HG03108 (cell line): ENCODE measurements at regions not wholly inside any gene's neighbourhood (a gene's known extent, or its start where the extent isn't known, plus 50 kb on each side); places are given as distances from the start of the nearest gene placed in this dataset.

Experiments
- ATAC-seq: cut with Tn5 transposase; IDR thresholded peaks from one replicate; pipeline ENCODE4 v1.9.1; 2021; ENCODE audit warnings: moderate library complexity; ENCODE audit not compliant: unreplicated experiment

DNA sequence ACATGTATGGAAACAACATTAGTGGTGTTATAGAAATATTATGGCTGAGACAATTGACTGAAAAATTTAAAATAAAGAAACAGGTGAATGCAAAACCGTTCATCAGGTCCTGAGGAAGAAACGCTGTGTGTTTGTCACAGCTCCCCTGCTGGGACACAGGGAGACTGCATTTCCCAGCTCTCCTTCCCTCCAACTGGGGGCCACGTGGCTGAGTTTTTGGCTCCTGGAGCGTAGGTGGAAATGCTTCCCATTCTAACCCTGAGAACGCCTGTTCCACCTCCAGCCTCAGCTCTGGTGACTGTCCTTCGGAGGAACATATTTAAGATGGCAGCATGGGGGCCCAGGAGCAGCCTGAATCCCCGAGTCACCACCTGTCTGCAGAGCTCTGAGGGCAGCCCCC is 398.6 kb downstream of the BRD1 start:
- no peak for ATAC-seq

DNA sequence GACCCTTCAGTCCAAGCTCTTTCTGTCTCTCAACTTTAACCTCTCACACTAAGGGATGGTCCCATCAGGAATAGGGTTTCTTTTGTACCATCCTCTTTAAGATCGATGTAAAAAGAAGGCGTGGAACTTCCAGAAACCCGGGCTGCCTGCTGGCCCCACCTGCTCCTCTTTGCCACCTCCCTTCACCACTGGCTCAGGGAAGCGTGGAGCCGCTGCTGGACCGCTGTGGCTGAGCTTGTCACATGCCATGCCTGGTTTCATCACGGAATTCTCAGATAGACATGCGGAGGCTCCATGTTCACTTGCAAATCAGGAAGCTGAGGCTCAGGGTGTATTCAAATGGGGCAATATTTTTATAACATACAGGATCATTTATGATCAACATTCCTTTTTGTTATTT is 399.7 kb downstream of the BRD1 start:
- no peak for ATAC-seq

DNA sequence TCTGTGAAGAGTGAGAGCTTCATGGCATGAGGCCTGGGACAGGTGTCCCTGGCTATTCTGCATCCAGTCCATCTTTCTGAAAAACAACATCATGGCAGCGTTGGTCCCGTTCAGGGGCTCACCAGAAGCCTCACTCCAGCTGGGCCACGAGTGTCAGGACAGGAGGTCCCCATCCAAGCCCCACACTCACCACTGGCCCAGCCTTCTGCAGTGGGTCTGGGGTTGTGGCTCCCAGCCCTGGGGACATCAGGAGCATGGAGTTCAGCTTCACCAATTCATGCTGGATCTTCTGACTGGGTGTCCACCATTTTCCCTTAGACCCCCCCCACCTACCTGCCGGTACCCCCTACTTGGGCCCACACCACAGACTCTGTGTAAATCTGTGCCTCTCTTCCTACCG is 400.3 kb downstream of the BRD1 start:
- no peak for ATAC-seq

DNA sequence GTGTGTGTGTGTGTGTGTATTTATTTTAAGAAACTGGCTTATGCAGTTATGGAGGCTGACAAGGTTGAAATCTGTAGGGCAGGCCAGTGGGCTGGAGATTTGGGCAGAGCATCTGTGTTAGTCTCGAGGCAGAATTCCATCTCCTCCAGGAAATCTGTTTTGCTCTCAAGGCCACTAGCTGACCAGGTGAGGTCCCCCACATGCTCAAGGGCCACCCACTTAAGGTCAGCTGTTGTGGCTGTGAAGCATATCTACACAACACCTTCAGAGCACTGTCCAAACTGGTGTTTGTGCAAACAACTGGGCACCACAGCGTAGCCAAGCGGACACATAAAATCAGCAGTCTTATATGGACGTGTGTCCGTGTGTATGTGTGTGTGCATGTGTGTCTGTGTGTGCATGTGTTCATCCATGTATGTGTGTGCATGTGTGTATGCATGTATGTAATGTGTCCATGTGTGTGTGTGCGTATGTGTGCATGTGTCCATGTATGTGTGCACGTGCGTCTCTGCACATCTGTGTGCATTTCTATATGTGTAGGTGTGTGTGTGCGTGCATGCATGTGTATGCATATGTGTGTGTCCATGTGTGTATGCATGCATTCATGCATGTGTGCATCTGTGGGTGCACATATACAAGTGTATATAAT is 400.9 kb downstream of the BRD1 start:
- no peak for ATAC-seq

DNA sequence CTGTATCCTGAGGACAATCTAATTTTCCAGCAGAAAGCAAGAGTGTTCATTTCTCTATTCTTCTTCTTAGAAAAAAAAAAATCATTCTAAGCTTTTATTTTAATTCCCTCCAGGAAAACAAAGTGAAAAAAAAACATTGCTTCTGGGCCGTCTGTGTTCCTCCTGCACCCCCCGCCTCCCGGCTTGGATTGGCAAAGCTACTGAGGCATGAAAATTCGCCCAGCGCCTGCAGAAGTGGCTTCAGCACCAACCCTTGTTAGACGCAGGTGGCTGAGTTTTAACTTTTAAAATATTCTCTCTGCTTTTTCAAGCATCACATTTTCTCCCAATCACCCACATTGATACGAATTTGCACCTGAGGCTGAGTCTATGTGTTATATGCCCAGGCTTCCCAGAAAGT is 401.6 kb downstream of the BRD1 start:
- no peak for ATAC-seq

DNA sequence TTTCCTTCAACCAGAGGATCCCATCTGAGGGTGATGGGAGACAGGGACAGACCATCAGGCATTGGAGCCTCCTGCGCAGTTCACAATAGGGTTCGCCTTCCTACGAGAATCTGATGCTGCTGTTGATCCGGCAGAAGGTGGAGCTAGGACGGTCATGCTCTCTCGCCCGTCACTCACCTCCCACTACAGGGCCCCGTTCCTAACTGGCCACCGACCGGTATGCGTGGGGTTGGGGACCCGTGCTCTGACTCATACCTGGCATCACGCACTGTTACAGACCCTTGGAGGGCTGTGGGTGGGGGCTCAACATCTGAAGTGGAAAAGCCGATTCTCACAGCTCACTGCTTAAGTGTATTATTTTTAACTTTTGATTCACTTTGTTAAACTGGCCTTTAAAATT is 402.3 kb downstream of the BRD1 start:
- no peak for ATAC-seq

DNA sequence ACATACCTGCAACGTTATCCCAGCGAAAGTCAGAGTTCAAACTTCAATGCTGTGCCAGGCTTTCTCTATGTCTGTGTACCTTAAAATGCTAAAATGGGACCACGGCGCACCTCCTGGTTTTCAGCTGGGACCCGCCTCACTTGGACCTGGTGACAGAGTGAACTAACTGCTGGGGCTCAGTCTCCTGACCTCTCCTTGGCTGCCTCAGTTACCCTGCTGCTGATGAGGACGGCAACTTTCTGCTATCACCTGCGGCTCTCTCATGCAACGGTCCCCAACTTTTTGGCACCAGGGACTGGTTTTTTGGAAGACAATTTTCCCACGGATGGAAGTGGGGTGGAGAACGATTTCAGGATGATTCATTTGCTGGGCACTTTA is 402.8 kb downstream of the BRD1 start:
- no peak for ATAC-seq

DNA sequence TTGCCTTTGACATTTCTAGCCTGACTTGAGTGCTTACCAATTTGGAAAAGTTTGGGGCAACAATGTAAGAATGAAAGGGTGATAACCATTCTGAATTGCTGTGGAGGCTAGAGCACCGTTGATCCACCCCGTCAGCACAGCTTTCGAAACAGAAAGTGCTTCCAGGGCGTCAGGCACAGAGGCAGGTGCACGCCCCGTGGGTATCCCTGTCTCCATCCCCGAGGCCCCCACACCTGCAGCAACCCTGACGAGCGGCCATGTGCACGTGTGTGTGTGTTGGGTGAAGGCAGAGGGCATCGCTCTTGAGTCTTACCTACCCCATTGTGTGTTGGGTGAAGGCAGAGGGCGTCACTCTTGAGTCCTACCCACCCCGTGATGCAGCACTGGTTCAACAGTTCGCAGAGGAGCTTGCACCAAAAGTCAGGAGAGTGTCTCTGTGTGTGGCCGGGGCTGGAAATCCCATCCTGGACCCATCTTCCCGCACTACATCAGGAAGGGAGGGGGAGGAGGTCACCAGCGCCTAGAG is 404.5 kb downstream of the BRD1 start:
- ATAC-seq, result no peak

DNA sequence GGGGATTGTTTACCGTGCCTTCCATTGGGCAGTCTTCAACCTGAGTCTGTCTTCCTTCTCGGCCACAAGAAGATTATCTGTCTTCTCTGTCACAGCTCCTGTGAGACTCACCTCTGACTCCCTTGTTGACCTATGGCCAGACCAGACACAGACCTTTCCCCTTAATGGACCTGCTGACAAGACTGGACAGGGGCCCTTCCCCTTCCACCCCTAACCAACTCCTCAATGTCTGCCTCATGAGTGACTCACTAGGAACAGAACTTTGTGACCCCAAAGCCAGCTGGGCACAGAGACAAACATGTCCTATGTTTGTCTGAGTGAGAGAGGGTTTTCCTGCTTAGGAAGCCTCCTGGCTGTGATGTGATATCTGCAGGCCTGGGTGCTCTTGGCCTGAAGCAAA is 405.0 kb downstream of the BRD1 start:
- no peak for ATAC-seq

DNA sequence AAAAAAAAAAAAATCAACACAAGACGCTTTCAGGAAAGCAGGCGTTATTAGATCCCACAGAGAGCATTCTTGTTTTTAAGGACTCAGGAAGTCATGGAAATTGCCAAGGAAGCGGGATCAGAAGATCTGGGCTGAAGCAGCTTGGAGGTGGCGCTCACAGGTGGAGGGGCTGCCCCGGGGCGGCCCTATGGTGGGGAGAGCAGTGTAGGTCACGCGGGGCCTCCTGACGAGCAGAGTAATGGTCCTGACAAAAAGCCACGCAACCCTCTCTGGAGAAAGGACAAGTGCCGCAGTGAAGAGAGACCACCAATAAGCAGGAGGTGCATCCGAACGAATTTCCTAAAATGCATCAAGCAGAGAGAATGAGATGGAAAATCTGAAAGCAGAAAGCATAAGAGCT is 407.0 kb downstream of the BRD1 start:
- ATAC-seq, result no peak

DNA sequence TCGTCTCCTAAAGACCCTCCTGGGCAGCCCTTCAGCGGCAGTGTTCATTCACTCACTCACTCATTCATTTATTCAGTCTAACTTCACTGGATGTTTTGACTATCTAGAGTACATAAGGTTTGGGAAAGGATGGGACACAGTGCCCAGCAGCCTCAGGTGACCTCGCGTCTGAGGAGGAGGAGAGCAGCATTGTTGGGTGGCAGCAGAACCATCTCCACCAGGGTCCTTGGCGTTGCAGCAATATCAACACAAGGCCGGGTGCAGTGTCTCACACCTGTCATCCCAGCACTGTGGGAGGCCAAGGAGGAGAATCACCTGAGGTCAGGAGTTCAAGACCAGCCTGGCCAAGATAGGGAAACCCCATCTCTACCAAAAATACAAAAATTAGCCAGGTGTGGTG is 408.0 kb downstream of the BRD1 start:
- no peak for ATAC-seq

DNA sequence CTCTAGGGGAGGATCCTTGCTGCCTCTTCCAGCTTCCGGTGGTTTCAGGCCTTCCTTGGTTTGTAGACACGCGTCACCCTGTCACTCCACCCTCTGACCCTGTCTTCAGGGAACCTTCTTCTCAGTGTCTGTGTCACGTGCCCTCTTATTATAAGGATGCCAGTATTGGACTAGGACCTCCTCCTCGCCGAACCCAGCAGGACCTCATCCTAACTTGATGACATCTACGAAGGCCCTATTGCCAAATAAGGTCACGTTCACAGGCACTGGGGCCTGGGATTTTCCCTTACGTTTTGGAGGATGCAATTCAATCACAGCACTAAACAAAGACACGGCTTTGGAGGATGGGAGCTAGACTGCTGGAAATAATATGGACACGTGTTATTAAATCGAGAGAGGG is 408.7 kb downstream of the BRD1 start:
- ATAC-seq, result no peak

DNA sequence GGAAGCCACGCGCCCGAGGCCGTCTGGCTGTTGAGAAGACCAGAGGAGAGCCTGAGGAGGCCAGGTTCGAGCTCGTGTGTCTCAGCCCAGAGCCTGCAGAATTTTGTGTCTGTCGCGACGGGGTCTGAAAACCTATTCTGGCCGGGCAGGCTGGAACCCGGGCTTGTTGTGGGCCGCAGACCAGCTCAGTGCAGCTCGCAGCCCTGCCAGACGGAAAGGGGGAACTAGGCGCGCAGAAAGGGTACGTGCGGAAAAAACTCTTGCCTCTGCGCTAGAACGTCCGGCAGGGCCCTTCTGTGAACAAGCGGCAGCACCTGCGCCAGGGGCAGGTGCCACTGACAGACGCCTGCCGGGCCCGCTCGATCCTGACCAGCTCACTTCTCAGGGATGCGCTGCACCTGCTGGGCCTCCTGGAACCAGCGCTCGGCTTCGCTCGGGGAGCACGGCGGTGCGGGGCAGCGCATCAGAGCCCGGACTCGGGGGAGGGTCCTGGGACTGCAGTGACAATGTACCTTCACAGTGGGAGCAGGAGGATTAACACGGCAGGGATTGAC is 409.3 kb downstream of the BRD1 start:
- ATAC-seq, result no peak

DNA sequence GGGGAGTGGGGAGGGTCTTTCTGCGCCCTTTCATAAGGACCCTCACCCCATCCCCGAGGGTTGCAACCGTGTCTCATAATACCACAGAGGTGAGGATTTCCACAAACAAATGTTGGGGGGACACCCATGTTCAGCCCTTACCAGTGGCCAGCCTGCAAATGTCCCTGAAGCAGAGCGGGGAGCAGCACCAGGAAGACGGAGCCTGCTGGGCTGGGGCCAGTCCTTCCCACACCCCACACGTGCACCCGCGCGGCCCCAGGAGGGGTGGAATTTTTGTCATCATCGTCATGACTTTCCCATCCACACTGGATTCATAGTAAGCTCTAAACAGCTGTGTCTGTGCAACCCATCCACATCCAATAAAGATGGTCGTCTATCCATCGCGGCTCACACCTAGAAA is 409.8 kb downstream of the BRD1 start:
- ATAC-seq, result no peak

DNA sequence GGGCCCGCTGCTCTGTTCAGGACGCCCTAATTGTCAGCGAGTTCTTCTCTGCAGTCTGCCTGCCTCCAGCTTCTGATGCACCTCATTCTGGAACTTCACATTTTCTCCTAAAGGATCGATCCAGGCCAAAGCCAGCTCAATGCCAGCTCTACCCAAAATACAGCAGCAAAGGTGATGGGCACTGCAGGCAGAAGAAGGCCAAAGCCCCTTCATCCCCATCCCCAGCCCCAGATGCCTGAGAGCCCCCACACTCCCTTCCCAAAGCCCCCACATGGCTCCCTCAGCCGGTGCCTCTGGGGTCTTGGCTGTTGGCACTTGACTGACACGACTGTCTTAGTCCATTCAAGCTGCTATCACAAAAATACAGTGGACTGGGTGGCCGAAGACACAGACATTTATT is 410.3 kb downstream of the BRD1 start:
- no peak for ATAC-seq

DNA sequence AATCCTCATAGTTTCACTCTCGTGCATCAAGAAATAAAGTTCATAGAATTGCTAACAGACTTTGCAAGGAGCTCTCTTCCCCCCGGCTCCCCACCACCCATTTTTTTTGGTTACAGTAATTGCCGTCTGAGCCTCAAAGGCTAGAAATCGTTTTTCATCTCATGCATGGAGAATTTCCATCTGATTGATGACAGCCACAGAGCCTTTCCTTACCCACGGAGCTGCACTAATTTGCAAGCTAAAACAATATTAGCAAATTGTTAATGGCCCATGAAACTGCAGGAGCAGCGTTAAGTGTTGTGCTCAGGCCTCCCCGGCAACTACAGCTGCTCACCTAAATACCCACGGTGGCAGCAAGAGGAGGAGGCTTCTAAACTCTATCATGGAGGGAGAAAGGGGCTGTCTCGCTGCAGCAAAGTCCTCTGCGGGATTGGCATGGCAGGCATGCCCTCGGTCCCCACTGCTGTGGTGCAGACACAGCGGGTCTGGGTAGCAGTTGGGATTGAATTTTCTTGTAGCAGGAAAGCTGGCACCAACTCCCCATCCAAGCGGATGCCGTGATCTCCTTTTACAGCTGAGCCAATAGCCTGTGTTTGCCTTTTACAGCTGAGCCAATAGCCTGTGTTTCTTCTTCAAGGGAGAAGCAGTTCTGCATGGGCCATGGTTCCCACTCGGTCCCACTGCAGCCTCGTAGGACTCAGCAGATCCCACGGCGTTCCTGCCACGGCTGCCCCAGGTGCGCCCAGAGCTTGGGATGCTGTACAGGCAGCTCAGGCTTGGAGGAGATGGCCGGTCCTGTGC is 412.3 kb downstream of the BRD1 start:
- ATAC-seq, result no peak

DNA sequence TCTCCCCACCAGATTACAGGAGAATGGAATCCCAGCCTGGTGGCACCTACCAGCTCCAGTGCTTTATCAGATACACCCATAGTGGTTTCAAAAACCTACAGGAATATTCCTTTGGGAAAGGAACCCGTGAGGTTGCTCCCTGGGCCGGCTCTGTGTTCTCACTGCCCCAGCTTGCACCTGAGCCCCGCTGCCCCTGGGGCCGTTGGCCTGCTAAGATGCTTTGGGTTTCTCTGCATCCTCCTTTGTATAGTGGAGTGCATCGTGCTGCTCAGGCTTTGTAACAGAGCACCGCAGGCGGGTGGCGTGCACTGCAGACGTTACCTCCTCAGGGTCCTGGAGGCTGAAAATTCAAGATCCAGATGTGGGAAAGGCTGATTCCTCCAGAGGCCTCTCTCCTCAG is 414.1 kb downstream of the BRD1 start:
- no peak for ATAC-seq

DNA sequence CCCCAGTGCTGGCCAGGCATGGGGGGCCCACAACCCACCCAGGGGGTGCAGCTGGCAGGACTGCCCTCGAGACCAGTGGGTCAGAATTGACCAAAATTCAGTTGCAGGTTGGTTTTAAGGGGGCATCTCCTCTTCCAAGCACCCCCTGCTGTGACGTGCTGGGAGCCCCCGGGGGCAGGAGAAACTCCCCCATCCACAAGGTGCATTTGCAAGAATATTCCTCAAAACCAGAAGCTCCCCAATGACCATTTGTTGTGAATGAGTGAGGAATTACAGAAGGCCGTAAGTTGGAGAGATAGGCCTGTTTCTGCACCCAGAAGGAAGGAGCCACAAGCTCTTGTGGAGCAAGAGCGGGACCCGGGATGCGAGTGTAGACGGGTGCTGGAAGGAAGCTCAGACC is 414.5 kb downstream of the BRD1 start:
- ATAC-seq, result no peak

DNA sequence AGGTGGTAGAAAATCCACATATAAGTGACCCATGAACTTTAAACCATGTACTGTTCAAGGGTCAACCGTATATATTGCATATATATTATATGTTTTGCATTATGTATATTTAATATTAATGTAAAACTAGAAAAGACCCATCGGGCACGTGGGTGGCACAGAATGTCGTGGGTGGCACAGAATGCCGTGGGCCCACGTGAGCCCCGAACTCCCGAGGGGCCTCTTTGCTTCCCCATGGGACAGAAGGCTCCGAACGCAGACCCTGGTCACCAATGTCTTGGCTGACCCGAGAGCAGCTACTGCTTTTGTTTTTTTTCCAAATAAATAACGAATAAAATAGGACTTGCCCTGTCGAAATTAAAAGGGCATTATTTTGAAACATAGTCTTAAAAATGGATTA is 415.4 kb downstream of the BRD1 start:
- no peak for ATAC-seq

DNA sequence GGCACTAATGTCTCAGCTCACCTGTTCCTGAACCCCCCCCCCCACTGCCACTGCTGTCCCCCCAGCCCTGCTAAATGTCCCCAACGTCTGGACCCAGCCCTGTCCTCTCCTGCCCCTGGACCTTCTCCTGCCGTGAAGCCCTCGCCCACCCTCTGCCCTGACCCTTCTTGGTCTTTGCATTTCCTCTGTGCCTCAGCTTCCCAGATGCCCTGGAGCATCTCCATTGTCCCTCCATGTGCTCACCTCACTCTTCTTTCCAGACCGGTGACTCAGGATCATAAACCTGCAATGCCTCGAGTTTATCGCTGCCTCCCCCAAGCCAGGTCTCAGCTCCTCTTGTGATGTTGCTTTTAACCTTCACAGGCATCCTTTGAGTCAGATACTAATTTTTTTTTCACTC is 416.4 kb downstream of the BRD1 start:
- no peak for ATAC-seq

DNA sequence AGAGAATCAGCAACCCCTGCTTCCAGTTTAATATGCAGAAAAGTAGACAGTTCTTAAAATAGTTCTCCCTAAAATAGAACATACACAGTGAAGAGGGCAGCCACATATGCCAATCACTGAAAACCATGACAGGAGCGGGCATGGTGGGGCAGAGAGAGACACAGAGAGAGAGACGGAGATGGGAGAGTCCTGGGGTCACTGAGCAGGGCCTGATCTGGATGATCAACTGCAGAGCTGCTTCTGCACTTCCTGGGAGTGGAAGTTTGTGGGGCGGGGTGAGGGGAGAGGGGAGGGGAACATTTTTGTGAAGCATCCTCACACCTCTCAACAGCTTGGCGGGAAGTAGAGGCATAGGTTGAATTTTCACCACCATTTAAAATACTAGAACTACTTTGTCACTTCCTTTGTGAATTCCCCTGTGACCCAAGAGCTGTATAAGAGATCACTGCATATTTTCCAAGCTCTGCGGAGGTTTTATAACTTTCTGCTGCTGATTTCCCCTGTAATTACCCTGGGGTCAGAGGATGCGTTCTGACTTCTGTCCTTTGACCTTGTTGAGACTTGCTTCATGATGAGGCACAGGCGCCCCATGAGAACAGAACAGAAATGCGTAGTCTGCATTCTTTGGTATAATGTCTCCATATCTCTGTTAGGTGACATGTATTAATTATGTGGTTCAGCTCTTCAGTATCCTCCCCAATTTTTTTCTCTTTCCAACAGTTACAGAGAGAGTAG is 419.4 kb downstream of the BRD1 start:
- ATAC-seq, result no peak
